ENCODE measurements at regions not wholly inside any gene's neighbourhood (a gene's known extent, or its start where the extent isn't known, plus 50 kb on each side); places are given as distances from the start of the nearest gene placed in this dataset.
"Not testable (repeated sequence)": the region's sequence is repeated elsewhere in the genome, so short reads cannot be mapped to it uniquely, and the experiment has no call there.

DNA sequence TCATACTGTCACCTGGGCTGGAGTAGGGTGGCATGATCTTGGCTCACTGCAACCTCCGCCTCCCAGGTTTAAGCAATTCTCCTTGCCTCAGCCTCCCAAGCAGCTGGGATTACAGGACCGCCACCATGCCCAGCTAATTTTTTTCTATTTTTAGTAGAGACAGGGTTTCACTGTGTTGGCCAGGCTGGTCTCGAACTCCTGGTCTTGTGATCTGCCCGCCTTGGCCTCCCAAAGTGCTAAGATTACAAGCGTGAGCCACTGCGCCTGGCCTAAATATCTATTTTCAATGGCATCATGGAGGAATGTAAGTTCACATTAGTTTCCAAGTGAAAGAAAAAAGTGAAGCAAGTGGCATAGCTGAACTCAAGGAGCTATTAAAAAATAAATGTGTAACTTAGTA is 74.8 kb upstream of the EDEM3 start:
- TF ChIP-seq, protein P1, sequence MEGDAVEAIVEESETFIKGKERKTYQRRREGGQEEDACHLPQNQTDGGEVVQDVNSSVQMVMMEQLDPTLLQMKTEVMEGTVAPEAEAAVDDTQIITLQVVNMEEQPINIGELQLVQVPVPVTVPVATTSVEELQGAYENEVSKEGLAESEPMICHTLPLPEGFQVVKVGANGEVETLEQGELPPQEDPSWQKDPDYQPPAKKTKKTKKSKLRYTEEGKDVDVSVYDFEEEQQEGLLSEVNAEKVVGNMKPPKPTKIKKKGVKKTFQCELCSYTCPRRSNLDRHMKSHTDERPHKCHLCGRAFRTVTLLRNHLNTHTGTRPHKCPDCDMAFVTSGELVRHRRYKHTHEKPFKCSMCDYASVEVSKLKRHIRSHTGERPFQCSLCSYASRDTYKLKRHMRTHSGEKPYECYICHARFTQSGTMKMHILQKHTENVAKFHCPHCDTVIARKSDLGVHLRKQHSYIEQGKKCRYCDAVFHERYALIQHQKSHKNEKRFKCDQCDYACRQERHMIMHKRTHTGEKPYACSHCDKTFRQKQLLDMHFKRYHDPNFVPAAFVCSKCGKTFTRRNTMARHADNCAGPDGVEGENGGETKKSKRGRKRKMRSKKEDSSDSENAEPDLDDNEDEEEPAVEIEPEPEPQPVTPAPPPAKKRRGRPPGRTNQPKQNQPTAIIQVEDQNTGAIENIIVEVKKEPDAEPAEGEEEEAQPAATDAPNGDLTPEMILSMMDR (IDR thresholded peaks at IDR 0.05), result not testable (repeated sequence)
- not testable (repeated sequence) for TF ChIP-seq POLR2A (IDR thresholded peaks at IDR 0.05)

All from prostate gland (tissue), 2 donors.